Mesenchymal stem cell (in vitro differentiated cells and primary cell): ENCODE measurements at regions not wholly inside any gene's neighbourhood (a gene's known extent, or its start where the extent isn't known, plus 50 kb on each side); places are given as distances from the start of the nearest gene placed in this dataset.

Source experiments
- DNase-seq: peaks from one replicate; pipeline ENCODE4 v3.0.0-alpha.2; 2013
- H2AFZ ChIP-seq: one replicate; pipeline ENCODE4 v1.6.1; 2013; ENCODE audit warnings: low read depth, mild to moderate bottlenecking, control low read depth, inconsistent platforms, low read length, moderate library complexity
- H2AK5ac ChIP-seq: 2 replicates; pipeline ENCODE4 v1.6.1; 2013; ENCODE audit warnings: low read length, moderate library complexity, mild to moderate bottlenecking, inconsistent platforms; ENCODE audit not compliant: severe bottlenecking
- H2BK120ac ChIP-seq: one replicate; pipeline ENCODE4 v1.6.1; 2013; ENCODE audit warnings: low read depth, mild to moderate bottlenecking, inconsistent platforms, low read length, moderate library complexity
- H2BK12ac ChIP-seq, 2 experiments: one replicate each; pipeline ENCODE4 v1.6.1; 2013; ENCODE audit warnings: inconsistent platforms in 2 of 2, low read length in 2 of 2, mild to moderate bottlenecking in 2 of 2, moderate library complexity in 2 of 2, control low read depth in 1 of 2
- H2BK15ac ChIP-seq: one replicate; pipeline ENCODE4 v1.6.1; 2013; ENCODE audit warnings: mild to moderate bottlenecking, low read depth, inconsistent platforms; ENCODE audit not compliant: poor library complexity, severe bottlenecking
- H2BK5ac ChIP-seq: 2 replicates; pipeline ENCODE4 v1.6.1; 2013; ENCODE audit warnings: low read depth, mild to moderate bottlenecking, low read length, control low read depth, inconsistent platforms; ENCODE audit not compliant: poor library complexity, severe bottlenecking
- H3K14ac ChIP-seq, 2 experiments: one replicate each; pipeline ENCODE4 v1.6.1; 2013; ENCODE audit warnings: inconsistent platforms in 2 of 2, low read length in 2 of 2, control low read depth in 1 of 2, mild to moderate bottlenecking in 1 of 2, moderate library complexity in 1 of 2
- H3K18ac ChIP-seq, 2 experiments: one replicate each; pipeline ENCODE4 v1.6.1; 2013; ENCODE audit warnings: inconsistent platforms in 2 of 2, low read length in 2 of 2, control low read depth in 1 of 2, low read depth in 1 of 2, mild to moderate bottlenecking in 1 of 2
- H3K23ac ChIP-seq, 2 experiments: one replicate each; pipeline ENCODE4 v1.6.1; 2013; ENCODE audit warnings: inconsistent platforms in 2 of 2, low read length in 2 of 2, mild to moderate bottlenecking in 2 of 2, moderate library complexity in 2 of 2, control low read depth in 1 of 2
- H3K27ac ChIP-seq: 2 replicates; pipeline ENCODE4 v1.5.1; 2013; ENCODE audit warnings: mild to moderate bottlenecking, moderate library complexity, low read length, control low read depth, inconsistent platforms; ENCODE audit not compliant: poor library complexity, severe bottlenecking
- H3K27me3 ChIP-seq, 2 experiments: 2 replicates each; pipeline versions ENCODE4 v1.6.1 to v1.7.0; 2013; ENCODE audit warnings: low read length in 2 of 2, mild to moderate bottlenecking in 2 of 2, moderate library complexity in 2 of 2, control low read depth in 1 of 2, inconsistent platforms in 1 of 2; ENCODE audit not compliant: control insufficient read depth in 1 of 2, insufficient read depth in 1 of 2
- H3K36me3 ChIP-seq, 2 experiments: 2 replicates each; pipeline versions ENCODE4 v1.6.1 to v1.7.0; 2013; ENCODE audit warnings: low read length in 2 of 2, control low read depth in 1 of 2, inconsistent platforms in 1 of 2, low read depth in 1 of 2, mild to moderate bottlenecking in 1 of 2; ENCODE audit not compliant: insufficient read depth in 2 of 2, control insufficient read depth in 1 of 2
- H3K4ac ChIP-seq, 2 experiments: one replicate each; pipeline ENCODE4 v1.6.1; 2013; ENCODE audit warnings: inconsistent platforms in 2 of 2, low read length in 2 of 2, mild to moderate bottlenecking in 2 of 2, moderate library complexity in 2 of 2, control low read depth in 1 of 2, low read depth in 1 of 2
- H3K4me1 ChIP-seq: 2 replicates; pipeline ENCODE4 v1.6.1; 2013; ENCODE audit warnings: low read depth, low read length, control low read depth; ENCODE audit not compliant: control insufficient read depth, insufficient read depth
- H3K4me2 ChIP-seq: 2 replicates; pipeline ENCODE4 v1.6.1; 2013; ENCODE audit warnings: low read length, mild to moderate bottlenecking, inconsistent platforms; ENCODE audit not compliant: poor library complexity, severe bottlenecking
- H3K4me3 ChIP-seq, 2 experiments: 2 replicates each; pipeline versions ENCODE4 v1.5.1 to v1.7.0; 2013; ENCODE audit warnings: low read length in 2 of 2, mild to moderate bottlenecking in 2 of 2, control low read depth in 1 of 2, low read depth in 1 of 2; ENCODE audit not compliant: insufficient read depth in 1 of 2
- H3K79me1 ChIP-seq: replicated peaks from 2 replicates; pipeline ENCODE4 v1.6.1; 2013; ENCODE audit warnings: mild to moderate bottlenecking, control low read depth, low read length, inconsistent platforms; ENCODE audit not compliant: poor library complexity, severe bottlenecking
- H3K9ac ChIP-seq: 2 replicates; pipeline ENCODE4 v1.7.0; 2013; ENCODE audit warnings: mild to moderate bottlenecking, low read length, moderate library complexity
- H3K9me3 ChIP-seq: 2 replicates; pipeline ENCODE4 v1.7.0; 2013; ENCODE audit warnings: mild to moderate bottlenecking, low read length; ENCODE audit not compliant: control insufficient read depth
- H4K8ac ChIP-seq: one replicate; pipeline ENCODE4 v1.6.1; 2013; ENCODE audit warnings: inconsistent platforms, mild to moderate bottlenecking, low read length, moderate library complexity
- H4K91ac ChIP-seq: one replicate; pipeline ENCODE4 v1.6.1; 2013; ENCODE audit warnings: mild to moderate bottlenecking, low read length, inconsistent platforms
- WGBS: methylation state at CpG from one replicate; pipeline ENCODE4 v1.1.7; 2013; ENCODE audit warnings: mixed read lengths; 5-methylcytosine and 5-hydroxymethylcytosine counted together

DNA sequence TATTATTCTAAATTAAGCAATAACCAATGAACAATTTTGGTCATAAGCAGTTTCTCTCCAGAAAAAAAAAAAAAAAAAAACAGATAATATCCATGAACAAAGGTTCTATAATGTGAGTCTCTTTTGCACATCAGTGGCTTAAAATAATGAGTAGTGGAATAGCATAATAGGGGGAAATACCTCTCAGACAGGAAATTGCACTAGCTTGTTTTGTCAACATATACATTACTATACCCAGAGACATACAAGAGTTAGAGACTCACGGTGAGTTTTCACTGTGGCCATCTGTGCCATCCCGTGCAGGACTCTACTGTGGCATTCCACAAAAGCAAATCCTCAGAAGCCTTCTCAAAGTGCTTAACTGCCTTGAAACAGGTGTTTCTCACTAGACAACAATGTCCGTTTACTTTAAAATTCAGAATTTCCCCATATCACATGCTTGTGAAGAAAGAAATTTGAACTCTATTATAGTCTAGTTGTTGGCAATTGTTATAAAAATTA lies 697.9 kb downstream of the USP25 start:
- Histone ChIP-seq H3K14ac (no peak overlapping the region), H2BK12ac (no peak overlapping the region), H3K27me3 (no peaks in the 10 kb centered on the region), H3K4me3 (no peak overlapping the region), H2BK5ac (no peak overlapping the region), H3K9ac (no peak overlapping the region), H3K36me3 (no peaks in the 10 kb centered on the region), H3K79me1 (peaks cover 8% of the 10 kb centered on the region), H3K18ac (no peak overlapping the region), H3K4ac (no peak overlapping the region), H3K27ac (no peak overlapping the region), H2AFZ (no peak overlapping the region), H2AK5ac (no peak overlapping the region), H3K23ac (no peak overlapping the region), H2BK15ac (no peak overlapping the region), H3K4me1 (no peaks in the 10 kb centered on the region), H3K4me2 (no peak overlapping the region), H4K91ac (no peak overlapping the region), H4K8ac (no peak overlapping the region), H2BK120ac (no peak overlapping the region), H3K9me3 (no peaks in the 10 kb centered on the region)
- DNase-seq = no peak
- 88% methylated on average over 2 of the region's 3 CpGs for WGBS

DNA sequence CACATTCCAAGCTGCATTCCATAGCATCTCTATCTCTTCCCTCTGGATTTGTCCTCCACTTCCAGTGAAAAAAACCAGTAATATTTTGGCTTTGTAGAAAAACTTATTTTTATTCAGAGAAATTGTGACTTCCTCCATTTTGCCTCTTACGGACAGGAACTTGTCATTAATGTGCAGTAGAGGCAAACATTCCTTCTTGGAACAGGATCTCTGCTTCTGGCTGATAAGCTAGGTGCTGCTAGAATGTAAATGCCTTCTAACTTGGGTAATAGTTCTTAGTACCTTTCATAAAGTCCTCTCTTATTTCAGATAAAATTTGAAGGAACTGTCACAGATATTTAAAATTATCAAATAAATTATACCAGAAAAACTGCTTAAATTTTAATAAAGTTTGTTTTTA lies 707.8 kb downstream of the USP25 start:
- no peak overlapping the region for H3K18ac ChIP-seq
- H3K27me3 ChIP-seq = no peaks in the 10 kb centered on the region
- no peak overlapping the region for H2BK120ac ChIP-seq
- peaks cover 5% of the 10 kb centered on the region for H3K79me1 ChIP-seq
- H3K9me3 ChIP-seq = no peaks in the 10 kb centered on the region
- H3K4ac ChIP-seq = no peak overlapping the region
- DNase-seq = no peak
- no peak overlapping the region for H3K14ac ChIP-seq
- no peaks in the 10 kb centered on the region for H3K36me3 ChIP-seq
- no peak overlapping the region for H3K23ac ChIP-seq
- H4K91ac ChIP-seq = no peak overlapping the region
- H3K4me1 ChIP-seq = no peaks in the 10 kb centered on the region
- 100% methylated on average over 1 of the region's 1 CpG for WGBS
- H3K4me3 ChIP-seq = no peak overlapping the region
- H3K27ac ChIP-seq = no peak overlapping the region
- H2AFZ ChIP-seq = no peak overlapping the region
- no peak overlapping the region for H2AK5ac ChIP-seq
- no peak overlapping the region for H2BK15ac ChIP-seq
- no peak overlapping the region for H3K4me2 ChIP-seq
- H2BK5ac ChIP-seq = no peak overlapping the region
- H4K8ac ChIP-seq = no peak overlapping the region
- no peak overlapping the region for H2BK12ac ChIP-seq
- no peak overlapping the region for H3K9ac ChIP-seq

DNA sequence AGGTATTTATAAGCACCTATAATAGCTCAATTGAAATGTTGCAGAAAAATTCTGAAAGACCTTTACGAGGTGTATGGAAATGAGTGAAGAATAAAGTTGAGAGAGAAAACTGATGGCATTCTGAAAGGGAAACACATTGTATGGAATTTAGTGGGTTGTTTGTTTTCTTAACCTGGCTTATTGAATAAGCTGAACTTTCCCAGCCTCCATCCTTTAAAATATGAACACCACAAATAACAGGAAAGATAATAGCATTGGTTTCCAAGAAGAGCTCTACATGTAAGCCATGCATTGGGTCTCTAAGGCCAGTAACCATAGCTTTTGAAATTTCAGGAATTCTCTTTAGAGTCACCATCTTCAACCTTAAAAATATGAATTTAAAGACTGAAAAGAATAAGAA lies 709.0 kb downstream of the USP25 start:
- Histone ChIP-seq H4K8ac (no peak overlapping the region), H3K4me2 (no peak overlapping the region), H2BK120ac (no peak overlapping the region), H2BK12ac (no peak overlapping the region), H3K4me1 (no peaks in the 10 kb centered on the region), H2BK5ac (no peak overlapping the region), H3K9ac (no peak overlapping the region), H3K4ac (no peak overlapping the region), H3K14ac (no peak overlapping the region), H3K27me3 (no peaks in the 10 kb centered on the region), H3K23ac (no peak overlapping the region), H3K9me3 (no peaks in the 10 kb centered on the region), H3K18ac (no peak overlapping the region), H3K27ac (no peak overlapping the region), H2AK5ac (no peak overlapping the region), H4K91ac (no peak overlapping the region), H3K36me3 (no peaks in the 10 kb centered on the region), H2BK15ac (no peak overlapping the region), H3K4me3 (no peak overlapping the region), H2AFZ (no peak overlapping the region), H3K79me1 (peaks cover 5% of the 10 kb centered on the region)
- DNase-seq = no peak
- WGBS = 90% methylated on average over 1 of the region's 1 CpG

DNA sequence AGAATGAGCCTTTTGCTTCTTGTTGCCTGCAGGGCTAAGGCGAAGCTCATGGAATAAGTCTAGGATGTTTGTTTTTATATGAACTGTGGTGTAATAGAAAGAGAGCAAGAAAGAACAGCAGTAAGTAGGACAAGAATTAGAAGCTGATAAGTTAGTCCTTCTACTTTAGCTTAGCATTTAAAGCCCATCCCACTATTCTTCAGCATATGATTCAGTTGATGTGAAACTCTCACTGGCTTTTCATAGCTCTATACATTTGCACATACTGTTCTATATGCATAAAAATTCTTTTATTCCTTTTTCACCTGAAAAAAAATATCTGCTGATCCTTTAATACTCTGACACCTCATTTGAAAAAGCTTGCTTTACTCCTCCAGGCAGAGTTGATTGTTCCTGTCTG lies 712.0 kb downstream of the USP25 start:
- Histone ChIP-seq H3K9ac (no peak overlapping the region), H3K27ac (no peak overlapping the region), H2AFZ (no peak overlapping the region), H3K9me3 (no peaks in the 10 kb centered on the region), H4K8ac (no peak overlapping the region), H3K4me1 (no peaks in the 10 kb centered on the region), H3K4me3 (no peak overlapping the region), H2BK5ac (no peak overlapping the region), H2AK5ac (no peak overlapping the region), H3K27me3 (no peaks in the 10 kb centered on the region), H2BK120ac (no peak overlapping the region), H3K23ac (no peak overlapping the region), H3K79me1 (peaks cover 5% of the 10 kb centered on the region), H3K4ac (no peak overlapping the region), H3K36me3 (no peaks in the 10 kb centered on the region), H2BK12ac (no peak overlapping the region), H2BK15ac (no peak overlapping the region), H3K4me2 (no peak overlapping the region), H3K14ac (no peak overlapping the region), H4K91ac (no peak overlapping the region), H3K18ac (no peak overlapping the region)
- WGBS = 73% methylated on average over 1 of the region's 1 CpG
- DNase-seq = no peak
